GM20000 (cell line): ENCODE measurements at regions not wholly inside any gene's neighbourhood (a gene's known extent, or its start where the extent isn't known, plus 50 kb on each side); places are given as distances from the start of the nearest gene placed in this dataset.

ENCODE experiments used
- DNase-seq: peaks from one replicate; pipeline ENCODE4 v3.0.0; 2012; ENCODE audit warnings: low spot score
- CTCF ChIP-seq: IDR thresholded peaks from 2 replicates; pipeline ENCODE4 v1.5.1; 2012; ENCODE audit warnings: mild to moderate bottlenecking, control low read depth; ENCODE audit errors: extremely low read depth, missing control alignments

GRCh38 chr15:61755467-61755866, 304.8 kb downstream of the VPS13C start:
- no peak for TF ChIP-seq CTCF
- no peak for DNase-seq

- no peak for TF ChIP-seq CTCF
- no peak for DNase-seq
Observed at GRCh38 chr15:61753018-61753710, 307.1 kb downstream of the VPS13C start.

GRCh38 chr15:61752001-61752400, 308.2 kb downstream of the VPS13C start:
- no peak for TF ChIP-seq CTCF
- no peak for DNase-seq

GRCh38 chr15:61750271-61751084, 309.8 kb downstream of the VPS13C start:
- no peak for DNase-seq
- TF ChIP-seq CTCF = no peak

GRCh38 chr15:61749169-61749568, 311.1 kb downstream of the VPS13C start:
- DNase-seq = no peak
- TF ChIP-seq CTCF = no peak

GRCh38 chr15:61748529-61748928, 311.7 kb downstream of the VPS13C start:
- DNase-seq = no peak

More at GRCh38 chr15:61748529-61748928, 311.7 kb downstream of the VPS13C start:
- TF ChIP-seq CTCF = no peak
